ENCODE measurements at regions not wholly inside any gene's neighbourhood (a gene's known extent, or its start where the extent isn't known, plus 50 kb on each side); places are given as distances from the start of the nearest gene placed in this dataset.

DNA sequence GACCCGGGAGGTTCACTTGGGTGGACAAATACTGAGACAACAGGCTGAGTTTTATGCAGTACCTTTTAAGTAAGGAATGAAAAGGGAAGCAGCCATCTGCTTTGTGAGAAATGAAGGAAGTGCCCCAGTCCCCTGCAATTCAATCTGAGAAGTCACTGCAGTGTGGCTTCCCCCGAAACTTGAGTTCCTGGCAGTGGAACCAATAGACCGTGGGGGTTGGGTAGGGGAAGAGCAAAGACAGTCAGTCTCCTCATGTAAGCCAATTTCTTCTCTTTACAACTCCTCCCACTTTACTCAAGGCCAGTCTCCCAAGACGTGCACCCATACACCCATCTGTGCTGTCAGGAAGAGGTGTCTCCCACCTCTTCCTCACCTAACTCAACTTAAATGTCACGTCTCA lies 206.5 kb downstream of the BCAT1 start:
- TF ChIP-seq, protein P1, sequence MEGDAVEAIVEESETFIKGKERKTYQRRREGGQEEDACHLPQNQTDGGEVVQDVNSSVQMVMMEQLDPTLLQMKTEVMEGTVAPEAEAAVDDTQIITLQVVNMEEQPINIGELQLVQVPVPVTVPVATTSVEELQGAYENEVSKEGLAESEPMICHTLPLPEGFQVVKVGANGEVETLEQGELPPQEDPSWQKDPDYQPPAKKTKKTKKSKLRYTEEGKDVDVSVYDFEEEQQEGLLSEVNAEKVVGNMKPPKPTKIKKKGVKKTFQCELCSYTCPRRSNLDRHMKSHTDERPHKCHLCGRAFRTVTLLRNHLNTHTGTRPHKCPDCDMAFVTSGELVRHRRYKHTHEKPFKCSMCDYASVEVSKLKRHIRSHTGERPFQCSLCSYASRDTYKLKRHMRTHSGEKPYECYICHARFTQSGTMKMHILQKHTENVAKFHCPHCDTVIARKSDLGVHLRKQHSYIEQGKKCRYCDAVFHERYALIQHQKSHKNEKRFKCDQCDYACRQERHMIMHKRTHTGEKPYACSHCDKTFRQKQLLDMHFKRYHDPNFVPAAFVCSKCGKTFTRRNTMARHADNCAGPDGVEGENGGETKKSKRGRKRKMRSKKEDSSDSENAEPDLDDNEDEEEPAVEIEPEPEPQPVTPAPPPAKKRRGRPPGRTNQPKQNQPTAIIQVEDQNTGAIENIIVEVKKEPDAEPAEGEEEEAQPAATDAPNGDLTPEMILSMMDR (IDR thresholded peaks at IDR 0.05; ENCODE audit: insufficient read depth, low read depth, low read length), result no peak
- TF ChIP-seq EZH2 (IDR thresholded peaks at IDR 0.05; ENCODE audit: insufficient read depth, low read length), result no peak
